ENCODE measurements at regions not wholly inside any gene's neighbourhood (a gene's known extent, or its start where the extent isn't known, plus 50 kb on each side); places are given as distances from the start of the nearest gene placed in this dataset.

GRCh38 chr2:100627330-100628300 is 64.8 kb downstream of the PDCL3 start:
- no peak for DNase-seq (ENCODE audit: low spot score)

DNA sequence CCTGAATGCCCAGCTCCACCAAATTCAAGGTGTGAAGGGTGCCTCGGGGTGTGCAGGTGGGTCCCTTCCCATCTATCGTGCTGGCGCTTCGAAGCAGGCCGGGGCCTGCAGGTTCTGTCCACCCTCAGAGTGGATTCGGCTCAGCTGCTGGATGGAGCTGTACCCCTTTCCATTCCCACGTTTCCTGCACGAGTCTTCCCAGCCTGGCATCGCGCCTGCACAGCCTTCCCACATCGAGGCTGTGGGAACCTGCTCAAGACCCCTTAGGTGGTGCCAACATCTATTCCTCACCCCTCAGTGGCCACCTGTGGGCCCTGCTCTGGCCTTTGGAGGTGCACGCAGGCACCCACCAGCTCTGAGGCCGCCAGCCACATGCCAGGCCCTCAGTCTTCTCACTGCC is 65.7 kb downstream of the PDCL3 start:
- no peak for DNase-seq (ENCODE audit: low spot score)

GRCh38 chr2:100629309-100629708 is 66.5 kb downstream of the PDCL3 start:
- no peak for DNase-seq (ENCODE audit: low spot score)

DNA sequence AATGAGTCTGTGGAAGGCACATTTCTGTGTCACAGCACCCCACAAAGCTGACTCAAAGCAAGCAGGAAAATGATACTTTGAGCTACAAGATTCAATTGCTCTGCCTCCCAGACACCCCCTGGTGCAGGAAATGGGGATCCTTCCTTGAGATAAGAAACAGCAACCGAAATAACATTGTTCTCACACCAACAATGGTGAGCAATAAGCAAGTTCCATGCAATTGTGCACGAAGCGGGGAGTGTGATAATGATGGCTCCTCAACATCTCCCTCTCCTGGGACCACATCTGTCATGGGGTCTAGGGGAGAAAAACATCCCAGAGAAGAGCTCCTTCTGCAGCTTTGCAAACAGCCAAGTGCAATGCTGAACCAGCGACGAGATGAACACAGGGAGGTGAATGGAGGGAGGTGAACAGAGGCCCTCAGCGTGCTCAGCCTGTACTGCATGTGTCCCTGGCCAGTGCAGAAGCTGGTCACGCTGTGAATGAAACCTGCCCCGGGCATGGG is 67.7 kb downstream of the PDCL3 start:
- no peak for DNase-seq (ENCODE audit: low spot score)

DNA sequence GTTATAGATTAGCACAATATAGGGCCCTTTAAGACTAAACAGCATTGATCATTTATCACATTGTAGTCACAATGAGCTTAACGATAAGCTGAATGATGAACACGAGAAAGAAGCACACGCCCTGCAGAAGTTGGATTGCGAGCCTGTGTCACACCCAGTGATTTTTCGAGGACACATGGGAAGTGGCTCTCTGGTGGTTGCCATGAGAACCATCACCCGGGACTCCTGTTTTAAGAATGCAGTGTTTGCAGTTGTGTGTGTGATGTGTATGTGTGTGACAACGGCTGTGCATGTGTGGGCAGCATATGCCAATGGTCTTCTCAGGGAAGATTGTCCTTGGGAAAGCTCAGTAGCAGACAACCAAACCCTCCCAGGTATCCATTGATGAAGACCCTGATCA is 69.2 kb downstream of the PDCL3 start:
- no peak for DNase-seq (ENCODE audit: low spot score)

DNA sequence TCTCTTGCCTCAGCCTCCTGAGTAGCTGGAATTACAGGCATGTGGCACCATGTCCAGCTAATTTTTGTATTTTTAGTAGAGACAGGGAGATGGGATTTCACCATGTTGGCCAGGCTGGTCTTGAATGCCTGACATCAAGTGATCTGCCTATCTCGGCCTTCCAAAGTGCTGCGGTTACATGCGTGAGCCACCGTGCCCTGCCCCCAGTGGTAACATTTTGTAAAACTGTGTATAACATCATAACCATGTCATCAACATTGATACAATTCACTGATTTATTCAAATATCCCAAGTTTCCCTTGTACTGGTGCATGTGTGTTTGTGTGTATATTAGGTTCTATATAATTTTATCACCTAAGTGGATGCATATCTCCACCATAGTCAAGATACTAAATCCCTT is 70.0 kb downstream of the PDCL3 start:
- DNase-seq (ENCODE audit: low spot score): no peak

DNA sequence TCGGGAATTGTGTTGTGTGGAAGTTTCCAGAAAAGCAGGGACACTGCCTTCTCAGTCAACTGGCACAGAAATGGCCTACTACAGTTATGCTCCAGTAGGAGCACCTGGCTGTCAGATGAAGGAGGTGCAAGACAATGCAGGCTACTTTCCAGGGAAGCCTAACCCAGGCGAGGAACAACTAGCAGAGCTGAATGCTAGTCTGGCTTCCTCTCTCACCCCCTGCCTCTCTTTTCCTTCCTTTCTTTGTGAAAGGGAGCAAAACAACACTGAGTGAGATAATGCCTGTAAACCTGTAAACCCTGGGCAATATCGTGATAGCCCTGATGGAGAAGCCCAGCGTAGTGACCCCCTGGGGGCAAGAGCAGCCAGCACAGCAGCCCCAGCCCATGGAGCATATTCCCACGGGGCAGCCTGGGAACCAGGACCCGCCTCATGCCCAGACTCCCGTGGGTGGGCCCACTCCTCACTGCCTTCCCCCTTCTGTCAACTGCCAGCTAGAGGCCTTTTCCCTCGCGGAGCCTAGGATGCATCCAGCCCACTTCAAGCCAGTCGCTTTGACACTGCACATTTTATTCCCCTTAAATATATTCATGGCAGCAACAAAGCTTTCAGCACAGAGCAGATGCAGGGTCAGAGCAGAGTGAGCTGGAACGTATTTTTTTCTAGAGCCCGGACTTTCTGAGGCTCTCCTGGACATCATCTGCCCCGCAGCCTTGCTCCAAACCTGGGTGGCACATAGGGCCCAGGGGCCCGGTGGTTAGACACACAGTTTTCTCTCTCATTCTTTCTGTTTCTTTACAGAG is 77.0 kb downstream of the PDCL3 start:
- no peak for DNase-seq (ENCODE audit: low spot score)

GRCh38 chr2:100640431-100641124 is 77.8 kb downstream of the PDCL3 start:
- DNase-seq (ENCODE audit: low spot score): no peak

- no peak for DNase-seq (ENCODE audit: low spot score)
Observed at GRCh38 chr2:100641125-100641435, 78.3 kb downstream of the PDCL3 start.

- no peak for DNase-seq (ENCODE audit: low spot score)
Observed at GRCh38 chr2:100642425-100642824, 79.6 kb downstream of the PDCL3 start.

DNA sequence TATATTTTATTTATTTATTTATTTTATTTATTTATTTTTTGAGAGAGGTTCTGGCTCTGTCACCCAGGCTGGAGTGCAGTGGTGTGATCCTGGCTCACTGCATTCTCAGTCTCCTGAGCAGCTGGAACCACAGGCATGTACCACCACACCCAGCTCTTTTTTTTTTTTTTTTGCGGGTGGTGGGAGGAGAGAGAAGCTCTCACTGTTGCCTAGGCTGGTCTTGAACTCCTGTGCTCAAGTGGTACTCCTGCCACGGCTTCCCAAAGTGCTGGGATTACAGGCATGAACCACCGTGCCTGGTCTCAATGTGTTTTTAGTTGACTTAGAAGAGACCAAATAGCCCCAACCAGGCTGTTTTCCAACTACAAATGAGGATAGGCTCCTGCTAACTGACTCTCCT is 80.7 kb downstream of the PDCL3 start:
- no peak for DNase-seq (ENCODE audit: low spot score)

- no peak for DNase-seq (ENCODE audit: low spot score)
Observed at GRCh38 chr2:100643906-100644501, 81.2 kb downstream of the PDCL3 start.

DNA sequence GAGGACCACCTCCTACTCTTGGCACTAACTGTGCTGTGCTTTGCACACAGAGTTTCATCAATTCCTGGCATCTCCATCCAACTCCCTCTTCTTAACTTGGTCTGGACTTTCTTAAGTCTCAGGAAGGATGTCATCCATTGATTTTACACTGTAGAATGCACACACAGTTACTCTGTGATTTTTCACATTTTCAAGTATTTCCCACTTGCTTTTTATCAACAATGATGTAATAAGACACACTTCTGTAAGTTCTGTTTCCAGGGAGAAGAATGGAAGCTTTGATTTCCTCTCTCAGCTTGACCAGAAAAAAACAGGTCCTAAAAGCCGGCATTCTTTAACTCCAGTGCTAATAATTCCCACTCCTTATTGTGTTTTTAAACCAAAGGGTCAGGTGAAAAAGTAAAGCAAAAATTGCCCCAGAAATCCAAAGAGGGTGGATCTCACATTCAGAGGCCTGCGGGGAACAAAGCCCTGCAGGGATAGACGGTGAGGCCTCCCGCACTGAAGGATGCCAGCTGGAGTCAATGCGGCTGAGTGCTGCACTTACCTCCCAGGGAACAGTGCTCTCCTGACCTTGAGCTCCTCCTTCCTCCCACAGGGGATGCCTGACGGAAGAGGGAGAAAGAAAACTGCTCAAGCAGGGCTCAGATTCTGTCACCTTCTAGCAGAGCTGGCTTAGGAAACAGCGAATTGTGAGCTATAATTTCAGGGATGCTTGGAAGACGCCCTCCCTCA is 83.1 kb downstream of the PDCL3 start:
- DNase-seq (ENCODE audit: low spot score): no peak

DNA sequence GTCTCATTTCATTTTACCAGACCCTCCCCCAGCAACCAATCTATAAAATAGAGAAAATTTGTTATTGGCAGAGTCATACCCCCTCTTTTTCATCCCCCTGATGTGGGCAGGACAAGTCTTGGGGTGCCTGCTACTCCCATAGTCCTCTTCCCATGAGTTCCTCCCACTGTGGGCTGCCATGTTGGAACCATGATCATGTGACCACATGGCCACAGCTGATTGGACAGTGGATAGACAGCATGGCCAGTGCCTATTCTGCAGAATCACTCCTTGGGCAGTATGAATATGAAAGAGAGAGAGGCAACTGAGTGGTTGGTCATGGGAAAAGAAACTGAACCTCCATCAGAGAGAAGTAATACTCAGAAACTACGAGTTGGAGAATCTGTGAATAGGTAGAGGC is 84.9 kb downstream of the PDCL3 start:
- no peak for DNase-seq (ENCODE audit: low spot score)

DNA sequence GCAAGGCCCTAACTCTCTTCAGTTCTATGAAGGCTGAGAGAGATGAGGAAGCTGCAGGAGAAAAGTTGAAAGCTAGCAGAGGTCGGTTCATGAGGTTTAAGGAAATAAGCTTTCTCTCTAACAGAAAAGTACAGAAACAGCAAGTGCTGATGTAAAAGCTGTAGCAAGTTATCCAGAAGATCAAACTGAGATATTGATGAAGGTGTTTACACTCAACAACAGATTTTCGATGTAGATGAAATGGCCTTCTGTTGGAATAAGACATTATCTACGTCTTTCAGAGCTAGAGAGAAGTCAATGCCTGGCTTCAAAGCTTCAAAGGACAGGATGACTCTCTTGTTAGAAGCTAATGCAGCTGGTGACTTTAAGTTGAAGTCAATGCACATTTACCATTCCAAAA is 87.4 kb downstream of the PDCL3 start:
- DNase-seq (ENCODE audit: low spot score): no peak

DNA sequence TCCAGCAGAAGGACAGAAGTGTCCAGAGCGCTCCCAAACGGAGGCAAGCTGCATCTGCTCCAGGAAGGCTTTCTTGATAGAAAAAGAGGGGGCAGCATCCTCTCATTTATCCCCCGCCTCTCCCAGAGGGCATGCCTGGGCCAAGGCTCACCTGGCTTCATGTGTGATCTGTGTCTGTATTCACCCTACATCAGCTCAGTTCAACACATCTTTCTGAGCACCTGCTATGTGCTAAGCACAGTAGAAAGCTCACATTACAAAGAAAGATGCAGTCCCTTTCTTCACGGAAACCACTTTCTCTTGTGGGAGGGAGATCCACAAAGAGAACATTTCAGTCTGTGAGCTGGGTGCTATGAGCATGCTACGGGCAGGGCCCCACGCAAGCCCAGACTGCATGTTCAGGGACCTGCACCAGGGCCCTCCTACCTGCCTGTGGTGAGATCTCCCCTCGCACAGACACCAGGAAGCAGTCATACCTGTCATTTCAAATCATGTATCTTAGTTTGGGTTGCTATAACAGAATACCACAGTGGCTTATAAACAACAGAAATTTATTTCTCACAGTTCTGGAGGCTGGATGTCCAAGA is 90.7 kb downstream of the PDCL3 start:
- no peak for DNase-seq (ENCODE audit: low spot score)

DNA sequence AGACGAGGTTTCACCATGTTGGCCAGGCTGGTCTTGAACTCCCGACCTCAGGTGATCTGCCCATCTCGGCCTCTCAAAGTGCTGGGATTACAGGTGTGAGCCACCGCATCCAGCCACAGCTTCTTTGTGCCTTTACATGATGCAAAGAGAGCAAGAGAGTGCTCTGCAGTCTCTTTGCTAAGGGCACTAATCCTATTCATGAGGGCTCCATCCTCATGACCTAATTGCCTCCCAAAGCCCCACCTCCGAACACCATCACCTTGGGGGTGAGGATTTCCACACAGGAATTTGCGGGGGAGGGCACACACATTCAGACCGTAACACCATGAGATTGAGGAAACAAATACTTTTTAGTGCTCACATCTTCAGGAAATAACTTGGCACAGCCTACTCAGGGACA is 91.8 kb downstream of the PDCL3 start:
- no peak for DNase-seq (ENCODE audit: low spot score)

- no peak for DNase-seq (ENCODE audit: low spot score)
Observed at GRCh38 chr2:100655446-100655845, 92.7 kb downstream of the PDCL3 start.

DNA sequence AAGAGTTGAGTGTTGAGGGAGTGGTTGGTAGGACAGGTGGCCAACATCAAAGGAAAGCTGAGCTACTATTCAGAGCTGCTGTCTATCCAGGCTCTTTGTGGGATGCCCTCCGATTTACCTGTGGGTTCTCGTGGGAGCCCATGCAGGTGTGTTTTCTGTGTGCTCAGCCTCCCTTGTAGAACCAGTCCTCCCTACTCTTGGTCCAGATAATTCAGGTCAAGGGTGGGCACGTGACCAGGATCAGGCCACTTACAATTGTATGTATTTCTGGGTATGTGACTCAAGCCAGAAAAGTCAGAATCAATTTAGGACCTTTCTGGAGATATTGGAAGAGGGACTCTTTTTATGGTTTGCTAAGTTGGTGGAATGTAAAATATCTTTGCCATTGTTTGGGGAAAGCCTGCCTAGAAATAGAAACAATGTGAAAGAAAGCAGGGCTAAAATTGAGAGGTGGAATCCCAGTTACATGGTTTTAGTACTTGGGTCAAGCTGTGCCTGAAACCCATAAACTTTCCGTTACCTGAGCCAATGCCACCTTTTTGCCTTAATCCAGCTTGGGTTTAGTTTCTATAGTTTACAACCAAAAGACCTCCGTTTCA is 93.2 kb downstream of the PDCL3 start:
- DNase-seq (ENCODE audit: low spot score): no peak

DNA sequence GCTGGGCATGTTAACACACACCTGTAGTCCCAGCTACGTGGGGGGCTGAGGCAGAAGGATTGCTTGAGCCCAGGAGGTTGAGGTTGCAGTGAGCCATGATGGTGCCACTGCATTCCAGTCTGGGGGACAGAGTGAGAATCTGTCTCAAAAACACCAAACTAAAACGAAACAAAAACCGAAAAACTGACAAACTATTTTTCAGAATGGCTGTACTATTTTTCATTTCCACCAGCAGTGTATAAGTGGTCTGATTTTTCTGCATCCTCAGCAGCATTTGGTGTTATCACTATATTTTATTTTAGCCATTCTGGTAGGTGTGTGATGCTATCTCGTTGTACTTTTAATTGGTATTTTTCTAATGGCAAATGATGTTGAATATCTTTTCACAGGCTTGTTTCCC is 95.2 kb downstream of the PDCL3 start:
- DNase-seq (ENCODE audit: low spot score): no peak

Measured in GM03348 (cell line).